ENCODE measurements at regions not wholly inside any gene's neighbourhood (a gene's known extent, or its start where the extent isn't known, plus 50 kb on each side); places are given as distances from the start of the nearest gene placed in this dataset.

GRCh38 chr3:18841422-18842343 is 306.6 kb upstream of the KCNH8 start:
- Histone ChIP-seq H3K9me3 (ENCODE audit: control insufficient read depth, low read depth, low read length) (no peaks in the 10 kb centered on the region), H3K27ac (ENCODE audit: control insufficient read depth, insufficient read depth, low read length) (no peak overlapping the region), H4K20me1 (ENCODE audit: control insufficient read depth, extremely low read depth, insufficient read depth, low read length) (no peaks in the 10 kb centered on the region), H3K36me3 (ENCODE audit: control insufficient read depth in 2 of 2, extremely low read depth in 1 of 2, insufficient read depth in 2 of 2, low read length in 2 of 2) (no peaks in the 10 kb centered on the region), H3K27me3 (ENCODE audit: control insufficient read depth, extremely low read depth, insufficient read depth, low read length) (no peaks in the 10 kb centered on the region), H3K79me2 (ENCODE audit: control insufficient read depth, insufficient read depth, low read length) (no peaks in the 10 kb centered on the region), H3K4me1 (ENCODE audit: control insufficient read depth, extremely low read depth, insufficient read depth, low read length) (no peaks in the 10 kb centered on the region), H3K9ac (ENCODE audit: control insufficient read depth, extremely low read depth, insufficient read depth, low read length) (no peak overlapping the region), H3K4me2 (ENCODE audit: control insufficient read depth, extremely low read depth, insufficient read depth, low read depth, low read length) (no peak overlapping the region), H2AFZ (ENCODE audit: control insufficient read depth, low read length) (no peak overlapping the region), H3K4me3 (ENCODE audit: control insufficient read depth in 2 of 3, extremely low read depth in 1 of 3, insufficient read depth in 2 of 3, low read depth in 1 of 3, low read length in 3 of 3) (no peak overlapping the region), H3K9me1 (ENCODE audit: control insufficient read depth, extremely low read depth, insufficient read depth, low read length) (no peaks in the 10 kb centered on the region)
- dilution Hi-C loops (cut with MboI; ENCODE audit: extremely low pct_ligation_motif_present, low sequenced_read_pairs) = no loop called here
- DNase-seq (ENCODE audit: low read depth, low spot score) (no peak), FAIRE-seq (no peak)
- TF ChIP-seq EZH2 (IDR thresholded peaks at IDR 0.05; ENCODE audit: low read length) (no peak), CTCF (optimal IDR thresholded peaks at IDR 0.05 in 1 of 3, IDR thresholded peaks at IDR 0.05 in 1 of 3, conservative IDR thresholded peaks at IDR 0.05 in 1 of 3; ENCODE audit: extremely low read depth in 1 of 3, insufficient read depth in 2 of 3, low read length in 3 of 3) (no peak)

- H3K27me3 ChIP-seq (ENCODE audit: control insufficient read depth, extremely low read depth, insufficient read depth, low read length) = no peaks in the 10 kb centered on the region
- no peaks in the 10 kb centered on the region for H3K36me3 ChIP-seq (ENCODE audit: control insufficient read depth in 2 of 2, extremely low read depth in 1 of 2, insufficient read depth in 2 of 2, low read length in 2 of 2)
- DNase-seq (ENCODE audit: low read depth, low spot score) = no peak
- H2AFZ ChIP-seq (ENCODE audit: control insufficient read depth, low read length) = no peak overlapping the region
- TF ChIP-seq EZH2 (IDR thresholded peaks at IDR 0.05; ENCODE audit: low read length) = no peak
- no peak for TF ChIP-seq CTCF (optimal IDR thresholded peaks at IDR 0.05 in 1 of 3, IDR thresholded peaks at IDR 0.05 in 1 of 3, conservative IDR thresholded peaks at IDR 0.05 in 1 of 3; ENCODE audit: extremely low read depth in 1 of 3, insufficient read depth in 2 of 3, low read length in 3 of 3)
- no peak for FAIRE-seq
- H3K9ac ChIP-seq (ENCODE audit: control insufficient read depth, extremely low read depth, insufficient read depth, low read length) = no peak overlapping the region
- H3K4me2 ChIP-seq (ENCODE audit: control insufficient read depth, extremely low read depth, insufficient read depth, low read depth, low read length) = no peak overlapping the region
- no peaks in the 10 kb centered on the region for H3K4me1 ChIP-seq (ENCODE audit: control insufficient read depth, extremely low read depth, insufficient read depth, low read length)
- H3K79me2 ChIP-seq (ENCODE audit: control insufficient read depth, insufficient read depth, low read length) = no peaks in the 10 kb centered on the region
- no peak overlapping the region for H3K4me3 ChIP-seq (ENCODE audit: control insufficient read depth in 2 of 3, extremely low read depth in 1 of 3, insufficient read depth in 2 of 3, low read depth in 1 of 3, low read length in 3 of 3)
- H3K9me1 ChIP-seq (ENCODE audit: control insufficient read depth, extremely low read depth, insufficient read depth, low read length) = no peaks in the 10 kb centered on the region
- dilution Hi-C loops (cut with MboI; ENCODE audit: extremely low pct_ligation_motif_present, low sequenced_read_pairs) = no loop called here
- no peak overlapping the region for H3K27ac ChIP-seq (ENCODE audit: control insufficient read depth, insufficient read depth, low read length)
- H3K9me3 ChIP-seq (ENCODE audit: control insufficient read depth, low read depth, low read length) = no peaks in the 10 kb centered on the region
- no peaks in the 10 kb centered on the region for H4K20me1 ChIP-seq (ENCODE audit: control insufficient read depth, extremely low read depth, insufficient read depth, low read length)
Measured at GRCh38 chr3:18840535-18841137, 307.7 kb upstream of the KCNH8 start.

All from keratinocyte (primary cell).